K562 (cell line): ENCODE measurements at regions not wholly inside any gene's neighbourhood (a gene's known extent, or its start where the extent isn't known, plus 50 kb on each side); places are given as distances from the start of the nearest gene placed in this dataset.

Experiments used
- ATAC-seq: fragments of 200-7000 bp; cut with Tn5 transposase; 3 replicates; pipeline ENCODE4 v1.9.1; 2020; ENCODE audit warnings: moderate library complexity
- BruUV-seq: library from RNA; stranded (reverse); fragments of 400-500 nt; replicated peaks from 2 replicates; lab custom pipeline; 2021; lab: Mats Ljungman, UMichigan
- CTCF ChIA-PET: fragments of 300-600 bp; formaldehyde crosslinking; extraction: SDS; loops from one replicate; lab custom pipeline; 2021; ENCODE audit warnings: low intra/inter-chr PET ratio; lab: Yijun Ruan, JAX
- POLR2A ChIA-PET: fragments of 300-600, 350-650 bp; sonication (Branson Sonifier 250); formaldehyde crosslinking; extraction: SDS; loops from one replicate; lab custom pipeline; 2021; ENCODE audit warnings: antibody characterized with exemption, inconsistent platforms; lab: Yijun Ruan, JAX
- DNase-seq, 4 experiments: peaks; one replicate each; pipeline versions ENCODE4 v3.0.0 to v3.0.0-alpha.2; 2011 to 2018; ENCODE audit warnings: low spot score in 3 of 4, mixed read lengths in 3 of 4; ENCODE audit errors: extremely low read depth in 1 of 4
- FAIRE-seq: peaks from 2 replicates; lab custom pipeline; 2011; peaks lifted over from hg19 to GRCh38; lab: Jason Lieb, UNC
- H2AFZ ChIP-seq: 2 replicates; pipeline ENCODE4 v1.6.0; 2011; ENCODE audit warnings: low read depth, low read length, control low read depth, inconsistent platforms
- H3K27ac ChIP-seq: fragments of 200-600 bp; 3 replicates; pipeline ENCODE4 v1.8.0; 2011; ENCODE audit warnings: low read depth, mild to moderate bottlenecking, control low read depth, inconsistent platforms, low read length, moderate library complexity, mixed read lengths; ENCODE audit errors: extremely low read depth
- H3K27me3 ChIP-seq, 2 experiments: fragments of 300-600 bp in 1 of 2; 2 replicates in 1 of 2; 3 replicates in 1 of 2; pipeline versions ENCODE4 v1.6.0 to v1.8.0; 2011; ENCODE audit warnings: inconsistent platforms in 2 of 2, low read length in 2 of 2, mild to moderate bottlenecking in 1 of 2, mixed read lengths in 1 of 2, moderate library complexity in 1 of 2; ENCODE audit not compliant: control insufficient read depth in 2 of 2, insufficient read depth in 2 of 2
- H3K36me3 ChIP-seq: fragments of 300-600 bp; 3 replicates; pipeline ENCODE4 v1.8.0; 2011; ENCODE audit warnings: mild to moderate bottlenecking, low read length, inconsistent platforms; ENCODE audit not compliant: control insufficient read depth, insufficient read depth
- H3K4me1 ChIP-seq, 2 experiments: fragments of 200-600 bp in 1 of 2; replicated peaks in 1 of 2; 2 replicates in 1 of 2; 3 replicates in 1 of 2; pipeline versions ENCODE4 v1.5.1 to v1.8.0; 2011; ENCODE audit warnings: inconsistent platforms in 2 of 2, low read length in 2 of 2, mild to moderate bottlenecking in 1 of 2, mixed read lengths in 1 of 2, moderate library complexity in 1 of 2; ENCODE audit not compliant: control insufficient read depth in 2 of 2, insufficient read depth in 2 of 2
- H3K4me2 ChIP-seq: 2 replicates; pipeline ENCODE4 v1.6.1; 2011; ENCODE audit warnings: low read length, control low read depth, inconsistent platforms, mixed read lengths; ENCODE audit not compliant: insufficient read depth
- H3K4me3 ChIP-seq: fragments of 200-600 bp; sonication (generic), shearing (Covaris generic); 2 replicates; pipeline ENCODE4 v1.5.1; 2016; ENCODE audit warnings: control low read depth, inconsistent platforms
- H3K79me2 ChIP-seq: fragments of 200-600 bp; 3 replicates; pipeline ENCODE4 v1.8.0; 2011; ENCODE audit warnings: low read length, inconsistent platforms; ENCODE audit not compliant: control insufficient read depth, insufficient read depth
- H3K9ac ChIP-seq, 2 experiments: 2 replicates each; pipeline versions ENCODE4 v1.6.0 to v1.6.1; 2011; ENCODE audit warnings: low read depth in 2 of 2, low read length in 2 of 2, control low read depth in 1 of 2, inconsistent platforms in 1 of 2, mild to moderate bottlenecking in 1 of 2, mixed read lengths in 1 of 2; ENCODE audit not compliant: insufficient read depth in 1 of 2
- H3K9me1 ChIP-seq: one replicate; pipeline ENCODE4 v1.6.0; 2011; ENCODE audit warnings: inconsistent platforms, mild to moderate bottlenecking, low read length, moderate library complexity; ENCODE audit not compliant: control insufficient read depth, insufficient read depth
- H3K9me3 ChIP-seq: replicated peaks from 2 replicates; pipeline ENCODE4 v1.5.1; 2011; ENCODE audit warnings: low read depth, low read length, inconsistent platforms; ENCODE audit not compliant: control insufficient read depth, insufficient read depth
- H4K20me1 ChIP-seq: replicated peaks from 2 replicates; pipeline ENCODE4 v1.6.1; 2011; ENCODE audit warnings: low read length, inconsistent platforms, mixed read lengths; ENCODE audit not compliant: control insufficient read depth, insufficient read depth
- COPS2 ChIP-seq: fragments of 450-650 bp; conservative IDR thresholded peaks from 2 replicates; pipeline ENCODE4 v1.6.1; 2016; ENCODE audit warnings: mild to moderate bottlenecking, moderate library complexity
- ESRRA ChIP-seq: fragments of 450-650 bp; IDR thresholded peaks from 2 replicates; pipeline ENCODE4 v1.6.1; 2014; ENCODE audit warnings: low read depth, mild to moderate bottlenecking, moderate library complexity, borderline replicate concordance
- FOXK1 ChIP-seq: sonication (generic); formaldehyde crosslinking; IDR thresholded peaks from 2 replicates; pipeline ENCODE4 v1.8.0; 2022; ENCODE audit warnings: missing genetic modification reagents, mild to moderate bottlenecking, borderline replicate concordance
- GABPB1 ChIP-seq: sonication (generic); formaldehyde crosslinking; IDR thresholded peaks from 2 replicates; pipeline ENCODE4 v1.8.0; 2022; ENCODE audit warnings: mild to moderate bottlenecking, missing genetic modification reagents
- HLTF ChIP-seq: fragments of 450-650 bp; IDR thresholded peaks from 2 replicates; pipeline ENCODE4 v1.6.1; 2016
- NFE2 ChIP-seq: IDR thresholded peaks from 2 replicates; pipeline ENCODE4 v1.6.1; 2014; ENCODE audit warnings: antibody characterized with exemption, low read depth
- PCBP1 ChIP-seq: fragments of 200-400 bp; formaldehyde crosslinking; IDR thresholded peaks from 2 replicates; pipeline ENCODE4 v1.6.1; 2018; ENCODE audit warnings: mild to moderate bottlenecking, low read depth, low read length; ENCODE audit not compliant: poor library complexity, severe bottlenecking
- SMAD4 ChIP-seq: fragments of 250-450 bp; sonication (Bioruptor Pico); conservative IDR thresholded peaks from 2 replicates; pipeline ENCODE4 v1.8.0; 2021; ENCODE audit warnings: inconsistent platforms, mild to moderate bottlenecking, moderate library complexity
- ZNF384 ChIP-seq: IDR thresholded peaks from 2 replicates; pipeline ENCODE4 v1.6.1; 2012; ENCODE audit warnings: low read depth, low read length, improper control_type of control experiment
- ZNF764 ChIP-seq: fragments of 250-450 bp; sonication (Bioruptor Pico); IDR thresholded peaks from 2 replicates; pipeline ENCODE4 v1.4.0; 2020; ENCODE audit warnings: low read depth, mild to moderate bottlenecking, moderate library complexity
- WGBS: fragments of 100-300 bp; shearing (Covaris generic); methylation state at CpG from one replicate; pipeline ENCODE4 v1.1.6; 2016; ENCODE audit warnings: low coverage, mixed read lengths; ENCODE audit not compliant: insufficient coverage; ENCODE audit errors: missing lambda C conversion rate; 5-methylcytosine and 5-hydroxymethylcytosine counted together
- in situ Hi-C: fragments of 300-500 bp; cut with MboI; formaldehyde crosslinking; loops from 4 replicates; pipeline ENCODE4 v1.15.0; 2018; ENCODE audit warnings: inconsistent platforms, mixed read lengths
- intact Hi-C: fragments of 100-400 bp; cut with micrococcal nuclease; formaldehyde crosslinking; loops from 2 replicates; pipeline ENCODE4 v1.14.2; 2022
- TF ChIP-seq, protein P1 (sequence below), 2 experiments: fragments of 450-650 bp; IDR thresholded peaks; 2 replicates each; pipeline ENCODE4 v1.6.1; 2016; ENCODE audit warnings: mild to moderate bottlenecking in 2 of 2, borderline replicate concordance in 1 of 2, low read depth in 1 of 2, moderate library complexity in 1 of 2
- TF ChIP-seq, protein P2 (sequence below): fragments of 450-650 bp; IDR thresholded peaks from 2 replicates; pipeline ENCODE4 v1.6.1; 2017; ENCODE audit warnings: mild to moderate bottlenecking, moderate library complexity

DNA sequence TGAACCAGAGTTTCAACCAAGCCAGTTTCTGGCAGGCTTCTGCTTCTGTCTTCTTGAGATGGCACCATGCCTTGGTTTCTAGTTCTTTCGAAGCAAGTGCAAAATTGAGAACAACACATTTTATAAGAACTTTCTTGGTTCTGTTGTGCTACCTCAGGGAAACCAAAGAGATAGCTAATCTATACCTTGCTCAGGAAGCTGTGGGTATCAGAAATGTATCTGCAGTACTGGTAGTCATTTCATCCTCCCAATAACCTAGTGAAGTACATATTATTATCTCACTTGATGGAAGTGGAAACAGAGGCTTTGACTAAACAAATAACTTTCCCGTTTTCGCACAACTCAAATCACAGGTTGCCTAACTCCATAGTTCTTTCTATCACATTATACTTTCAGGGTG, 246.6 kb downstream of the ENC1 start:
- ChIA-PET POLR2A (no interaction called here), CTCF (no interaction called here)
- Histone ChIP-seq H3K9me3 (no peaks in the 10 kb centered on the region), H3K4me1 (peaks cover 0 to 8% of the 10 kb centered on the region in 2 experiments; a peak in 3 of 5 replicates), H3K4me3 (no peak overlapping the region), H3K27me3 (no peaks in the 10 kb centered on the region), H3K4me2 (no peak overlapping the region), H3K36me3 (no peaks in the 10 kb centered on the region), H3K9me1 (no peaks in the 10 kb centered on the region), H2AFZ (no peak overlapping the region), H3K9ac (no peak overlapping the region), H3K79me2 (no peaks in the 10 kb centered on the region), H3K27ac (no peak overlapping the region), H4K20me1 (no peaks in the 10 kb centered on the region)
- TF ChIP-seq ZNF764 (CRISPR knock-in tag) (no peak), GABPB1 (CRISPR knock-in tag) (no peak), ESRRA (no peak), PCBP1 (no peak), FOXK1 (no peak), COPS2 (no peak), SMAD4 (no peak), NFE2 (no peak), HLTF (no peak), ZNF384 (no peak)
- TF ChIP-seq, protein P1, sequence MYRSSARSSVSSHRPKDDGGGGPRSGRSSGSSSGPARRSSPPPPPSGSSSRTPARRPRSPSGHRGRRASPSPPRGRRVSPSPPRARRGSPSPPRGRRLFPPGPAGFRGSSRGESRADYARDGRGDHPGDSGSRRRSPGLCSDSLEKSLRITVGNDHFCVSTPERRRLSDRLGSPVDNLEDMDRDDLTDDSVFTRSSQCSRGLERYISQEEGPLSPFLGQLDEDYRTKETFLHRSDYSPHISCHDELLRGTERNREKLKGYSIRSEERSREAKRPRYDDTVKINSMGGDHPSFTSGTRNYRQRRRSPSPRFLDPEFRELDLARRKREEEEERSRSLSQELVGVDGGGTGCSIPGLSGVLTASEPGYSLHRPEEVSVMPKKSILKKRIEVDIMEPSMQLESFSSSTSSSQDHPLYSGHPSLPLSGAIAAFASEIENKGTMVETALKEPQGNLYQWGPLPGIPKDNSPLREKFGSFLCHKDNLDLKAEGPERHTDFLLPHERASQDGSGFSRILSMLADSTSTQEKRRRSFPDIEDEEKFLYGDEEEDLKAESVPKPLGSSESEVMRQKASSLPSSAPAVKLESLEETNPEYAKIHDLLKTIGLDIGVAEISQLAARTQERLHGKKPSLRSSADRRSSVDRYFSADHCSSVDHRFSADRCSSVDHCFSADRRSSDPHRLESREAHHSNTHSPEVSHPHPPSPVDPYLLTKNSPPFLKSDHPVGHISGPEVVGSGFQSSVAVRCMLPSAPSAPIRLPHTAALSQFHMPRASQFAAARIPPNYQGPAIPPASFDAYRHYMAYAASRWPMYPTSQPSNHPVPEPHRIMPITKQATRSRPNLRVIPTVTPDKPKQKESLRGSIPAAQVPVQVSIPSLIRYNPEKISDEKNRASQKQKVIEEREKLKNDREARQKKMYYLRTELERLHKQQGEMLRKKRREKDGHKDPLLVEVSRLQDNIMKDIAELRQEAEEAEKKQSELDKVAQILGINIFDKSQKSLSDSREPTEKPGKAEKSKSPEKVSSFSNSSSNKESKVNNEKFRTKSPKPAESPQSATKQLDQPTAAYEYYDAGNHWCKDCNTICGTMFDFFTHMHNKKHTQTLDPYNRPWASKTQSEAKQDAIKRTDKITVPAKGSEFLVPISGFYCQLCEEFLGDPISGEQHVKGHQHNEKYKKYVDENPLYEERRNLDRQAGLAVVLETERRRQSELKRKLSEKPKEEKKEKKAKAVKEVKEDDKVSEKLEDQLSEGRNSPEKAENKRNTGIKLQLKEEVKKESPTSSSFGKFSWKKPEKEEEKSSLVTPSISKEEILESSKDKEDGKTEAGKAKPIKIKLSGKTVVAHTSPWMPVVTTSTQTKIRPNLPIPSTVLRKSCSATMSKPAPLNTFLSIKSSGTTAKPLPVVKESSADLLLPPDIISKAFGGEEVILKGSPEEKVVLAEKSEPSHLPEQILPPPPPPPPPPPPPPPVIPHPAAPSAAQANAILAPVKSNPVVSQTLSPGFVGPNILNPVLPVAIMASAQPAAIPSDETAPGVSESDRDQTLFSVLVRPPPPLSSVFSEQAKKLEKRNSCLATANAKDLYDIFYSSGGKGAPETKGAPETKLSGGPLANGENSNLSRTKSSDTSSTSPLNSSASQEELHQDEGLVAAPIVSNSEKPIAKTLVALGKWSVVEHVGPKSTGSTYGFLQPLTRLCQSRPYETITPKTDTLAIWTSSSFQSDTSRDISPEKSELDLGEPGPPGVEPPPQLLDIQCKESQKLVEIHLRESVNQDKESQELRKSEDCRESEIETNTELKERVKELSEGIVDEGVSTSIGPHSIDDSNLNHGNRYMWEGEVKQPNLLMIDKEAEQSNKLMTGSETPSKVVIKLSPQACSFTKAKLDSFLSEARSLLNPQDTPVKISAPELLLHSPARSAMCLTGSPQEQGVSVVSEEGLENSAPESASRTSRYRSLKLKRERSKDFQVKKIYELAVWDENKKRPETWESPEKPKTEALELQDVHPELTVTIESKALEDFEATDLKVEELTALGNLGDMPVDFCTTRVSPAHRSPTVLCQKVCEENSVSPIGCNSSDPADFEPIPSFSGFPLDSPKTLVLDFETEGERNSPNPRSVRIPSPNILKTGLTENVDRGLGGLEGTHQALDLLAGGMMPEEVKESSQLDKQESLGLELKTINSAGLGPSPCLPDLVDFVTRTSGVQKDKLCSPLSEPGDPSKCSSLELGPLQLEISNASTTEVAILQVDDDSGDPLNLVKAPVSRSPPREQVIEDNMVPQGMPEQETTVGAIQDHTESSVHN (IDR thresholded peaks at IDR 0.05; ENCODE audit: borderline replicate concordance in 1 of 2, low read depth in 1 of 2), result no peak
- TF ChIP-seq, protein P2, sequence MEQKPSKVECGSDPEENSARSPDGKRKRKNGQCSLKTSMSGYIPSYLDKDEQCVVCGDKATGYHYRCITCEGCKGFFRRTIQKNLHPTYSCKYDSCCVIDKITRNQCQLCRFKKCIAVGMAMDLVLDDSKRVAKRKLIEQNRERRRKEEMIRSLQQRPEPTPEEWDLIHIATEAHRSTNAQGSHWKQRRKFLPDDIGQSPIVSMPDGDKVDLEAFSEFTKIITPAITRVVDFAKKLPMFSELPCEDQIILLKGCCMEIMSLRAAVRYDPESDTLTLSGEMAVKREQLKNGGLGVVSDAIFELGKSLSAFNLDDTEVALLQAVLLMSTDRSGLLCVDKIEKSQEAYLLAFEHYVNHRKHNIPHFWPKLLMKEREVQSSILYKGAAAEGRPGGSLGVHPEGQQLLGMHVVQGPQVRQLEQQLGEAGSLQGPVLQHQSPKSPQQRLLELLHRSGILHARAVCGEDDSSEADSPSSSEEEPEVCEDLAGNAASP, result no peak
- BruUV-seq, result no TSS peak
- no peak for ATAC-seq
- no peak for FAIRE-seq
- in situ Hi-C loops, result no loop called here
- DNase-seq, result no peak
- 34% methylated on average over 3 of the region's 3 CpGs for WGBS
- intact Hi-C loops, result loop anchor here (5.0 kb wide), 1 partner anchor 248 kb away; the partner anchor contains the start of gene ENC1
